ENCODE measurements at regions not wholly inside any gene's neighbourhood (a gene's known extent, or its start where the extent isn't known, plus 50 kb on each side); places are given as distances from the start of the nearest gene placed in this dataset.

DNA sequence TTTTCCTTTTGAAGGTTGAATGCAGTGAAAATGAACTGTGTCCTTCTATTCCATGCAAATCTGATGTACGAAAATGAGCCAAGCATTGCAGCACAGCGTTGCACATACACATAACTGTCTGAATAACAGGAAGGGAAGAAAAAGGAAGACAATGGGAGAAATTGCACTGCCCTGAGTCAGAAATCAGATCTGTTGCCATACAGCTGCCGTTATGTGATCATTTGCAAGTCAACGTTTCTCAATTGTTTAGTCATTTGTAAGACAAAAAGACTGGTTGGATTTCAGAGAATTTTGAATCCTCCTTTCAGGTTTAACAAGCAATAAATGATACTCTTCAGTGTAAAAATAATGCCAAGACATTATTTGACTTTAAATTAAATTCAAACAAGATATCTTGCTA is 284.1 kb downstream of the DSEL start:
- 40% methylated on average over 4 of the region's 4 CpGs; no CpG with 5 or more reads in 1 of the 2 experiments for WGBS, 2 experiments (ENCODE audit: extremely low coverage in 1 of 2, insufficient coverage in 1 of 2, insufficient read length in 1 of 2, insufficient replicate concordance in 2 of 2, low coverage in 1 of 2, low lambda C conversion rate in 2 of 2, missing lambda C conversion rate in 1 of 2)
- POLR2A ChIA-PET (ENCODE audit: partially characterized antibody) = no interaction called here
- Histone ChIP-seq H3K36me3 (ENCODE audit: control insufficient read depth in 2 of 4, insufficient read depth in 4 of 4, low read length in 3 of 4) (no peaks in the 10 kb centered on the region), H3K18ac (ENCODE audit: extremely low read depth, low read length) (no peak overlapping the region), H3K27ac (ENCODE audit: low read depth, low read length) (no peak overlapping the region), H3K9ac (replicated peaks in 1 of 4; ENCODE audit: extremely low read depth in 1 of 4, low read depth in 3 of 4, low read length in 3 of 4) (no peak overlapping the region), H3K27me3 (replicated peaks in 1 of 4; ENCODE audit: control insufficient read depth in 3 of 4, extremely low read depth in 1 of 4, insufficient read depth in 3 of 4, low read length in 3 of 4) (no peaks in the 10 kb centered on the region), H3K14ac (ENCODE audit: insufficient read length) (no peak overlapping the region), H3K56ac (replicated peaks; ENCODE audit: insufficient read length, low read depth, low read length) (no peak overlapping the region), H3K79me1 (ENCODE audit: low read depth, low read length) (no peaks in the 10 kb centered on the region), H4K91ac (replicated peaks; ENCODE audit: insufficient read length, low read length) (no peak overlapping the region), H4K20me1 (replicated peaks in 1 of 2; ENCODE audit: control insufficient read depth in 1 of 2, insufficient read depth in 2 of 2, low read length in 2 of 2) (no peaks in the 10 kb centered on the region), H4K8ac (ENCODE audit: extremely low read depth, insufficient read depth, low read length) (no peak overlapping the region), H3K23ac (ENCODE audit: insufficient read length) (no peak overlapping the region), H3K4me1 (replicated peaks in 1 of 4; ENCODE audit: control insufficient read depth in 3 of 4, insufficient read depth in 4 of 4, low read length in 3 of 4) (peaks cover 4 to 7% (median 6%) of the 10 kb centered on the region in 4 experiments), H3K4ac (replicated peaks; ENCODE audit: insufficient read length, low read depth, low read length) (no peak overlapping the region), H3K79me2 (ENCODE audit: control insufficient read depth in 1 of 2, insufficient read depth in 2 of 2, low read length in 2 of 2) (no peaks in the 10 kb centered on the region), H3K4me3 (ENCODE audit: extremely low read depth in 1 of 4, insufficient read depth in 2 of 4, low read depth in 3 of 4, low read length in 4 of 4) (peak overlapping the region in 1 of 4 experiments; percentile 24; a peak in 1 of 8 replicates), H2BK12ac (ENCODE audit: low read depth, low read length) (no peak overlapping the region), H2BK5ac (ENCODE audit: low read depth, low read length) (0 out of 2 replicates have a peak overlapping the region, but pooled peaks have one; percentile 2), H2BK120ac (replicated peaks; ENCODE audit: low read depth, low read length) (no peak overlapping the region), H4K5ac (ENCODE audit: insufficient read length, low read depth, low read length) (no peak overlapping the region), H3K9me3 (ENCODE audit: insufficient read depth in 2 of 2, low read depth in 1 of 2, low read length in 1 of 2) (no peaks in the 10 kb centered on the region), H2BK15ac (ENCODE audit: low read length) (no peak overlapping the region), H2AK5ac (ENCODE audit: low read depth, low read length) (no peak overlapping the region), H3K4me2 (ENCODE audit: insufficient read depth in 1 of 2, low read depth in 2 of 2, low read length in 2 of 2) (peak overlapping the region; percentile 44 to 54; a peak in 3 of 4 replicates), H2BK20ac (ENCODE audit: low read length) (no peak overlapping the region), H3K23me2 (ENCODE audit: low read depth, low read length) (no peaks in the 10 kb centered on the region), H2AFZ (ENCODE audit: low read length) (no peak overlapping the region)
- CTCF ChIA-PET (ENCODE audit: partially characterized antibody) = interaction anchor here (2.0 kb wide), 1 partner anchor 281 kb away, joined by 4 read pairs; no protein-coding TSS in a partner anchor
- no peak for FAIRE-seq
- DNase-seq (ENCODE audit: low read depth in 1 of 2, low spot score in 2 of 2) = peak in 1 of 2 experiments; percentile 10
- TF ChIP-seq BCL11A (IDR thresholded peaks at IDR 0.05; ENCODE audit: low read depth in 2 of 2, low read length in 2 of 2) = no peak
- no peak for TF ChIP-seq GABPA (IDR thresholded peaks at IDR 0.05; ENCODE audit: borderline replicate concordance, insufficient read depth, low read length)
- no peak for TF ChIP-seq CHD2 (IDR thresholded peaks at IDR 0.05; ENCODE audit: low read length)
- no peak for TF ChIP-seq SP4 (IDR thresholded peaks at IDR 0.05; ENCODE audit: low read length)
- TF ChIP-seq RFX5 (IDR thresholded peaks at IDR 0.05; ENCODE audit: borderline replicate concordance, low read depth, low read length) = no peak
- TF ChIP-seq POLR2A (IDR thresholded peaks at IDR 0.05; ENCODE audit: control extremely low read depth in 1 of 2, low read depth in 2 of 2, low read length in 2 of 2) = no peak
- TF ChIP-seq BACH1 (IDR thresholded peaks at IDR 0.05; ENCODE audit: low read length) = no peak
- TF ChIP-seq CBX8 (IDR thresholded peaks at IDR 0.05; ENCODE audit: borderline replicate concordance, low read depth, low read length) = no peak
- TF ChIP-seq NRF1 (IDR thresholded peaks at IDR 0.05; ENCODE audit: low read depth, low read length) = no peak
- no peak for TF ChIP-seq KDM4A (IDR thresholded peaks at IDR 0.05; ENCODE audit: low read depth, low read length, severe bottlenecking)
- no peak for TF ChIP-seq EP300 (IDR thresholded peaks at IDR 0.05; ENCODE audit: borderline replicate concordance in 1 of 2, low read depth in 2 of 2, low read length in 2 of 2)
- TF ChIP-seq HDAC2 (IDR thresholded peaks at IDR 0.05; ENCODE audit: borderline replicate concordance in 1 of 2, low read depth in 2 of 2, low read length in 2 of 2) = no peak
- TF ChIP-seq SP2 (IDR thresholded peaks at IDR 0.05; ENCODE audit: low read length) = no peak
- TF ChIP-seq SRF (IDR thresholded peaks at IDR 0.05; ENCODE audit: low read depth, low read length) = no peak
- no peak for TF ChIP-seq POLR2AphosphoS5 (IDR thresholded peaks at IDR 0.05; ENCODE audit: low read depth, low read length)
- TF ChIP-seq SAP30 (IDR thresholded peaks at IDR 0.05; ENCODE audit: insufficient read depth, insufficient replicate concordance, low read length) = no peak

Data from H1 (cell line).